ENCODE measurements at regions not wholly inside any gene's neighbourhood (a gene's known extent, or its start where the extent isn't known, plus 50 kb on each side); places are given as distances from the start of the nearest gene placed in this dataset.

GRCh38 chr2:47656715-47657600 is 86.2 kb upstream of the KCNK12 start:
- DNase-seq (ENCODE audit: low spot score), result no peak
- no peak for TF ChIP-seq CTCF (IDR thresholded peaks at IDR 0.05; ENCODE audit: borderline replicate concordance, control extremely low read depth, extremely low read depth, insufficient read depth, missing control alignments)
- in situ Hi-C loops (cut with MboI; ENCODE audit: low sequenced_read_pairs, unreplicated experiment), result no loop called here

GRCh38 chr2:47655563-47655880 is 84.7 kb upstream of the KCNK12 start:
- in situ Hi-C loops (cut with MboI; ENCODE audit: low sequenced_read_pairs, unreplicated experiment), result no loop called here
- no peak for DNase-seq (ENCODE audit: low spot score)
- no peak for TF ChIP-seq CTCF (IDR thresholded peaks at IDR 0.05; ENCODE audit: borderline replicate concordance, control extremely low read depth, extremely low read depth, insufficient read depth, missing control alignments)

- no peak for TF ChIP-seq CTCF (IDR thresholded peaks at IDR 0.05; ENCODE audit: borderline replicate concordance, control extremely low read depth, extremely low read depth, insufficient read depth, missing control alignments)
- DNase-seq (ENCODE audit: low spot score), result peak; percentile 67
- in situ Hi-C loops (cut with MboI; ENCODE audit: low sequenced_read_pairs, unreplicated experiment), result no loop called here
These were observed 84.2 kb upstream of the KCNK12 start for GRCh38 chr2:47654790-47655562.

- DNase-seq (ENCODE audit: low spot score), result no peak
- no peak for TF ChIP-seq CTCF (IDR thresholded peaks at IDR 0.05; ENCODE audit: borderline replicate concordance, control extremely low read depth, extremely low read depth, insufficient read depth, missing control alignments)
- in situ Hi-C loops (cut with MboI; ENCODE audit: low sequenced_read_pairs, unreplicated experiment), result no loop called here
These were observed 83.4 kb upstream of the KCNK12 start for GRCh38 chr2:47653902-47654789.

- in situ Hi-C loops (cut with MboI; ENCODE audit: low sequenced_read_pairs, unreplicated experiment), result no loop called here
- DNase-seq (ENCODE audit: low spot score), result no peak
- no peak for TF ChIP-seq CTCF (IDR thresholded peaks at IDR 0.05; ENCODE audit: borderline replicate concordance, control extremely low read depth, extremely low read depth, insufficient read depth, missing control alignments)
These were observed 82.3 kb upstream of the KCNK12 start for GRCh38 chr2:47653036-47653435.

GRCh38 chr2:47652061-47652690 is 81.4 kb upstream of the KCNK12 start:
- TF ChIP-seq CTCF (IDR thresholded peaks at IDR 0.05; ENCODE audit: borderline replicate concordance, control extremely low read depth, extremely low read depth, insufficient read depth, missing control alignments), result no peak
- DNase-seq (ENCODE audit: low spot score), result no peak
- in situ Hi-C loops (cut with MboI; ENCODE audit: low sequenced_read_pairs, unreplicated experiment), result no loop called here
